22Rv1 (cell line): ENCODE measurements at regions not wholly inside any gene's neighbourhood (a gene's known extent, or its start where the extent isn't known, plus 50 kb on each side); places are given as distances from the start of the nearest gene placed in this dataset.

Experiments
- CTCF ChIP-seq: fragments of 450-650 bp; IDR thresholded peaks from 2 replicates; pipeline ENCODE4 v1.5.1; 2017; ENCODE audit warnings: mild to moderate bottlenecking
- ZFX ChIP-seq: fragments of 450-650 bp; IDR thresholded peaks from 2 replicates; pipeline ENCODE4 v1.6.1; 2017; ENCODE audit warnings: antibody characterized with exemption, borderline replicate concordance

- TF ChIP-seq CTCF (no peak), ZFX (no peak)
Measured at GRCh38 chr12:89781946-89782550, 73.4 kb upstream of the ATP2B1 start.
